ENCODE measurements at regions not wholly inside any gene's neighbourhood (a gene's known extent, or its start where the extent isn't known, plus 50 kb on each side); places are given as distances from the start of the nearest gene placed in this dataset.

- no peak for TF ChIP-seq CTCF (IDR thresholded peaks at IDR 0.05; ENCODE audit: poor library complexity, severe bottlenecking)
- TF ChIP-seq POLR2AphosphoS5 (IDR thresholded peaks at IDR 0.05), result no peak
- no peak for TF ChIP-seq EP300 (conservative IDR thresholded peaks at IDR 0.05; ENCODE audit: poor library complexity, severe bottlenecking)
- TF ChIP-seq EZH2 (IDR thresholded peaks at IDR 0.05; ENCODE audit: borderline replicate concordance, insufficient read depth, low read length, poor library complexity, severe bottlenecking), result no peak
- no peak for TF ChIP-seq MXI1 (conservative IDR thresholded peaks at IDR 0.05; ENCODE audit: poor library complexity, severe bottlenecking)
- TF ChIP-seq RAD21 (conservative IDR thresholded peaks at IDR 0.05), result no peak
These were observed 1441.0 kb downstream of the BRINP3 start for GRCh38 chr1:189036628-189037027.
